ENCODE measurements at regions not wholly inside any gene's neighbourhood (a gene's known extent, or its start where the extent isn't known, plus 50 kb on each side); places are given as distances from the start of the nearest gene placed in this dataset.

DNA sequence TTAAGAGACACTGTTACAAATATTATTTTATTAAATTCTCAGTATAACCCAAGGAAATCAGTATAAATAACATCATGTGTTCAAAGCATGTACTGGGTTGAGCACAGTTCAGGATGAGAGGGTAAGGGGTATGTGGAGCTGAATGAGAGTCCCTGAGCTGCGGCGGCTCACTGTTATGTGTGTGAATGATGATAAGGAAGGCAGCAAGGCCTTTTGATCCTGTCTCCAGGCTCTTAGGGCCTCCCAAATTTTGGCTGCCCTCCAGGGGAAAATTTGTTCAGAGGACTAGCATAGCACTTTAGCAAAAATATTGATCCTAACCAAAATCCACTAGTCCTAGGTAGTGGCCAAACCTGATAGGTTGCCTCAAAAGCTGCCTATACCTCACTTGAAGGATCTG lies 86.1 kb upstream of the SPON1 start:
- H3K9me3 ChIP-seq (replicated peaks in 1 of 3), result no peaks in the 10 kb centered on the region
- H3K4me3 ChIP-seq, result no peak overlapping the region
- no peak for DNase-seq
- H3K27ac ChIP-seq, result no peak overlapping the region
- TF ChIP-seq, protein P1, sequence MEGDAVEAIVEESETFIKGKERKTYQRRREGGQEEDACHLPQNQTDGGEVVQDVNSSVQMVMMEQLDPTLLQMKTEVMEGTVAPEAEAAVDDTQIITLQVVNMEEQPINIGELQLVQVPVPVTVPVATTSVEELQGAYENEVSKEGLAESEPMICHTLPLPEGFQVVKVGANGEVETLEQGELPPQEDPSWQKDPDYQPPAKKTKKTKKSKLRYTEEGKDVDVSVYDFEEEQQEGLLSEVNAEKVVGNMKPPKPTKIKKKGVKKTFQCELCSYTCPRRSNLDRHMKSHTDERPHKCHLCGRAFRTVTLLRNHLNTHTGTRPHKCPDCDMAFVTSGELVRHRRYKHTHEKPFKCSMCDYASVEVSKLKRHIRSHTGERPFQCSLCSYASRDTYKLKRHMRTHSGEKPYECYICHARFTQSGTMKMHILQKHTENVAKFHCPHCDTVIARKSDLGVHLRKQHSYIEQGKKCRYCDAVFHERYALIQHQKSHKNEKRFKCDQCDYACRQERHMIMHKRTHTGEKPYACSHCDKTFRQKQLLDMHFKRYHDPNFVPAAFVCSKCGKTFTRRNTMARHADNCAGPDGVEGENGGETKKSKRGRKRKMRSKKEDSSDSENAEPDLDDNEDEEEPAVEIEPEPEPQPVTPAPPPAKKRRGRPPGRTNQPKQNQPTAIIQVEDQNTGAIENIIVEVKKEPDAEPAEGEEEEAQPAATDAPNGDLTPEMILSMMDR (IDR thresholded peaks at IDR 0.05), result no peak
- no peak for TF ChIP-seq POLR2A (IDR thresholded peaks at IDR 0.05)
- 52 to 70% (median 58%) methylated on average over 2 of the region's 2 CpGs for WGBS, 4 donors
- no peaks in the 10 kb centered on the region for H3K27me3 ChIP-seq
- intact Hi-C loops (cut with DNase I), result no loop called here
- no peaks in the 10 kb centered on the region for H3K36me3 ChIP-seq (replicated peaks in 1 of 2)
- peaks cover 0 to 4% of the 10 kb centered on the region in 2 donors for H3K4me1 ChIP-seq (replicated peaks in 1 of 2)

DNA sequence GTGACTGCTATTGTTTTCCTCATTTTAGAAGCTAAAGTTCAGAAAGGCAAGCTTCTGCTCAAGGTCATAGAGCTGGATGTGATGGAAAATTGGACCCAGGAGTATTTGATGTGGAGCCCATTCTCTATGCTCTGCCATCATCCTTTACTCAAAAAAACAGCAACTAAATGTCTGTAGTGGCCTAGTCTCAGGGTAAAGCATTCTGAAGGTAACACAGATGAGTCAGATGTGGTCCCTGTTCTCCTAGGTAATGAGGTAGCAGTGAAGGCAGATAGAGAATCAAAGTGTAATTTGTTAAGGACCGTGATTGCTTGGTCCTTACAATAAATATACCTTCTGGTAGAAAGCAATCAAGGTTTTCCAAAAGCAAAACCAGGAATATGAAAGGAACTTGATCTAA lies 84.4 kb upstream of the SPON1 start:
- DNase-seq, result no peak
- WGBS, 4 donors, result 79 to 96% (median 94%) methylated on average over 1 of the region's 1 CpG
- Histone ChIP-seq H3K27ac (no peak overlapping the region), H3K9me3 (replicated peaks in 1 of 3) (no peaks in the 10 kb centered on the region), H3K4me3 (no peak overlapping the region), H3K27me3 (no peaks in the 10 kb centered on the region), H3K36me3 (replicated peaks in 1 of 2) (no peaks in the 10 kb centered on the region), H3K4me1 (replicated peaks in 1 of 2) (peaks cover 0 to 4% of the 10 kb centered on the region in 2 donors)
- intact Hi-C loops (cut with DNase I), result no loop called here
- no peak for TF ChIP-seq POLR2A (IDR thresholded peaks at IDR 0.05)
- TF ChIP-seq, protein P1 (IDR thresholded peaks at IDR 0.05), result no peak

- Histone ChIP-seq H3K4me3 (no peak overlapping the region), H3K27ac (no peak overlapping the region), H3K27me3 (no peaks in the 10 kb centered on the region), H3K4me1 (replicated peaks in 1 of 2) (no peaks in the 10 kb centered on the region), H3K36me3 (replicated peaks in 1 of 2) (no peaks in the 10 kb centered on the region), H3K9me3 (replicated peaks in 1 of 3) (no peaks in the 10 kb centered on the region)
- intact Hi-C loops (cut with DNase I), result no loop called here
- TF ChIP-seq, protein P1 (IDR thresholded peaks at IDR 0.05), result no peak
- TF ChIP-seq POLR2A (IDR thresholded peaks at IDR 0.05), result no peak
- 85 to 100% (median 94%) methylated on average over 2 of the region's 2 CpGs for WGBS, 4 donors
- no peak for DNase-seq
These were observed 81.9 kb upstream of the SPON1 start for GRCh38 chr11:13880634-13881033.

DNA sequence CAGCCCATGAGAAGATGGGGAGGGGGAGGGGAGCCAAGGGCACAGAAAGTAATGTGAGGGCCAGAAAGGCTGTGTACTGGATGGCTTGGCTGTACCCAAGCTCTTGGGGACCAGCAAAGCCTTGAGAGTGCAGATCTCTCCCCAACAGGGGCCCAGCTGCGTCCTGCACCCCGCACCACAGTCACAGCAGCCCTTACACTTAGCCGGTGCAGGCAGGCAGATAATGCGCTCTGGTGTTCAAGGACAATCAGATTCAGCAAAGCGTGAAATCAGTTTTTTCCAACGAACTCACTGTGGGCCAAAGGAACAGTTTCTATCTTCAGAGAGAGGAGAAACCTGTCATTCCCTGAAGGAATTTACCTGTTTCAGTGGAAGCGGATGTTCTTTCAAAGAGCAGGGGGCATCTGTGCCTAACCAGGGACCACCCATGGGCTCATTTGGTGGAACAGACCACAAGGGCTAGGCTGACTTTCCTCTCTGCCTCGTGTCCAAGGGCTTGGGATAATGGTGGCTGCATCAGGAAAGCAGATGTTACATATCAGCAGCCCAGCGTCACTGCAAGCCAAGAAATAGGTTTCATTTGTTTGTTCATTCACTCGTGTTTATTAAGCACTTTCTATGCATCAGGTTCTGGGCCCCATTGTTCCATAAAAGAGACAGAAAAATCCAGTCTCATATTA lies 81.2 kb upstream of the SPON1 start:
- no peak for DNase-seq
- WGBS, 4 donors, result 70 to 88% (median 77%) methylated on average over 9 to 10 of the region's 10 CpGs
- H3K4me1 ChIP-seq (replicated peaks in 1 of 2), result no peaks in the 10 kb centered on the region
- H3K9me3 ChIP-seq (replicated peaks in 1 of 3), result no peaks in the 10 kb centered on the region
- no peaks in the 10 kb centered on the region for H3K27me3 ChIP-seq
- H3K27ac ChIP-seq, result no peak overlapping the region
- TF ChIP-seq POLR2A (IDR thresholded peaks at IDR 0.05), result no peak
- TF ChIP-seq, protein P1 (IDR thresholded peaks at IDR 0.05), result no peak
- H3K36me3 ChIP-seq (replicated peaks in 1 of 2), result no peaks in the 10 kb centered on the region
- intact Hi-C loops (cut with DNase I), result no loop called here
- no peak overlapping the region for H3K4me3 ChIP-seq
